ENCODE measurements at regions not wholly inside any gene's neighbourhood (a gene's known extent, or its start where the extent isn't known, plus 50 kb on each side); places are given as distances from the start of the nearest gene placed in this dataset.

DNA sequence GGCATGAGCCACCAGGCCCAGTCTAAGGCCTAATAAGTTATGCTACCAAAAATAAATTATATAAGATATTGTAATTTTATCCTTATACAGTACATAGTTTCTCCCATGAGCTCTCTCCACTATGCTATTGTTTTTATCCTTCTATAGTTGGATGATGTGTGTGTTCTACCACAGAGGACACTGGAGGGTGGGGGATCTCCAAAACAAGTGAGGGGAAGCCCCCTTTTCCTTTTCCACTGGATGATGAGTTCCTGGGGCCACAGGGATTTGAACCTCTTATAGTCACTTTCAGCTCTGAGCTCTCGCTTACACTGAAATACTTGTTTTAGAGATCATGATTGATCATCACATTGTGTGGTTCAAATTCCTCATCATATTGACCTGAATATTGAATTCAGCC, 77.6 kb upstream of the VAV3 start:
- Histone ChIP-seq H3K4me1 (no peaks in the 10 kb centered on the region), H3K27ac (no peak overlapping the region), H3K4me2 (no peak overlapping the region), H3K4me3 (no peak overlapping the region), H3K9me3 (no peaks in the 10 kb centered on the region)
- FAIRE-seq (no peak), ATAC-seq (no peak), DNase-seq (ENCODE audit: low read depth in 1 of 2, low spot score in 1 of 2) (no peak)
- ChIA-PET POLR2A (no interaction called here), CTCF (no interaction called here)
- TF ChIP-seq, protein P1, sequence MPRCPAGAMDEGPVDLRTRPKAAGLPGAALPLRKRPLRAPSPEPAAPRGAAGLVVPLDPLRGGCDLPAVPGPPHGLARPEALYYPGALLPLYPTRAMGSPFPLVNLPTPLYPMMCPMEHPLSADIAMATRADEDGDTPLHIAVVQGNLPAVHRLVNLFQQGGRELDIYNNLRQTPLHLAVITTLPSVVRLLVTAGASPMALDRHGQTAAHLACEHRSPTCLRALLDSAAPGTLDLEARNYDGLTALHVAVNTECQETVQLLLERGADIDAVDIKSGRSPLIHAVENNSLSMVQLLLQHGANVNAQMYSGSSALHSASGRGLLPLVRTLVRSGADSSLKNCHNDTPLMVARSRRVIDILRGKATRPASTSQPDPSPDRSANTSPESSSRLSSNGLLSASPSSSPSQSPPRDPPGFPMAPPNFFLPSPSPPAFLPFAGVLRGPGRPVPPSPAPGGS (IDR thresholded peaks at IDR 0.05): no peak
- TF ChIP-seq, protein P2, sequence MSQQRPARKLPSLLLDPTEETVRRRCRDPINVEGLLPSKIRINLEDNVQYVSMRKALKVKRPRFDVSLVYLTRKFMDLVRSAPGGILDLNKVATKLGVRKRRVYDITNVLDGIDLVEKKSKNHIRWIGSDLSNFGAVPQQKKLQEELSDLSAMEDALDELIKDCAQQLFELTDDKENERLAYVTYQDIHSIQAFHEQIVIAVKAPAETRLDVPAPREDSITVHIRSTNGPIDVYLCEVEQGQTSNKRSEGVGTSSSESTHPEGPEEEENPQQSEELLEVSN (IDR thresholded peaks at IDR 0.05; ENCODE audit: borderline replicate concordance, low read depth): no peak
- 47% methylated on average over 1 of the region's 1 CpG for WGBS (ENCODE audit: missing lambda C conversion rate)

DNA sequence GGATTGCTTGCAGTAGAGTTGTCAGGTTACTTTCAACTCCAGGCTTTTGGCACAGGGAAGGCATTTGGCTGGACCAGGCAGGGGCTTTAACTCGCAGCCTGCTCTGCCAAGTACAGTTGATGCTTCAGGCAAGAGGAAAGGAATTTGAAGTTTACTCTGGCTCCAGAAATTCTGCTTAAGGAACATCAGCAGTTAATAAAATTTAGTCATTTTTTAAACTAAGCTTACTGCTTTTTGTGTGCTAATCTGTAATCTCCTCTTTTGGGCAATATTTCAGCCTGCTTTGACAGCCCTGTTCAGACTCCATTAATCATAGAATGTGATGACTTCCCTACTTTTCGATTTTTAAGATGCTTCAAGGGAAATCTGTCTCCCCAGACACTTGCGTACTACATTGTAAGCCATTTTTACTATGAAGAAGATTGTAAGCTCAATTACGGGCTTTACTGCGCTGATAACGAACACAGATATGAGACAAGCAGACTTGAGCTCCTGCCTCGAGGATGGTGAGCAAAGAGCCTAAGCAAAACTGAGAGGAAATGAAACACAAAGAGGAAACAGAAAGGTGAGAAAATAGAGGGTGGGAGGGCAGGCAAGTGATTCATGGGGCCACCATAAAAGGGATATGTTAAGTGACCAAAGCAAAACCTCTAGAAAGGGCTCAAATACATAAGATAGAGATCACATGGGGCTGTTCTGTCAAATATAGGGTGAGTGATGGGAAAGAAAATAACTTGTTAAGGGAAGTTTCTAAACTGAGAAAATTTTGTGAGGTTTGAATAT, 76.6 kb upstream of the VAV3 start:
- WGBS (ENCODE audit: missing lambda C conversion rate): 63% methylated on average over 6 of the region's 7 CpGs
- Histone ChIP-seq H3K27ac (no peak overlapping the region), H3K4me3 (no peak overlapping the region), H3K4me2 (no peak overlapping the region), H3K9me3 (no peaks in the 10 kb centered on the region), H3K4me1 (no peaks in the 10 kb centered on the region)
- ATAC-seq (no peak), DNase-seq (ENCODE audit: low read depth in 1 of 2, low spot score in 1 of 2) (no peak), FAIRE-seq (no peak)
- POLR2A ChIA-PET: no interaction called here
- no peak for TF ChIP-seq PHF8 (IDR thresholded peaks at IDR 0.05; ENCODE audit: borderline replicate concordance, low read depth)
- TF ChIP-seq, protein P3, sequence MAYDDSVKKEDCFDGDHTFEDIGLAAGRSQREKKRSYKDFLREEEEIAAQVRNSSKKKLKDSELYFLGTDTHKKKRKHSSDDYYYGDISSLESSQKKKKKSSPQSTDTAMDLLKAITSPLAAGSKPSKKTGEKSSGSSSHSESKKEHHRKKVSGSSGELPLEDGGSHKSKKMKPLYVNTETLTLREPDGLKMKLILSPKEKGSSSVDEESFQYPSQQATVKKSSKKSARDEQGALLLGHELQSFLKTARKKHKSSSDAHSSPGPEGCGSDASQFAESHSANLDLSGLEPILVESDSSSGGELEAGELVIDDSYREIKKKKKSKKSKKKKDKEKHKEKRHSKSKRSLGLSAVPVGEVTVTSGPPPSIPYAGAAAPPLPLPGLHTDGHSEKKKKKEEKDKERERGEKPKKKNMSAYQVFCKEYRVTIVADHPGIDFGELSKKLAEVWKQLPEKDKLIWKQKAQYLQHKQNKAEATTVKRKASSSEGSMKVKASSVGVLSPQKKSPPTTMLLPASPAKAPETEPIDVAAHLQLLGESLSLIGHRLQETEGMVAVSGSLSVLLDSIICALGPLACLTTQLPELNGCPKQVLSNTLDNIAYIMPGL (CRISPR knock-in tag; IDR thresholded peaks at IDR 0.05; ENCODE audit: borderline replicate concordance): no peak
- TF ChIP-seq MYC (IDR thresholded peaks at IDR 0.05; ENCODE audit: borderline replicate concordance, low read length): no peak
- TF ChIP-seq KDM1A (IDR thresholded peaks at IDR 0.05; ENCODE audit: low read depth): no peak
- no peak for TF ChIP-seq EHF (CRISPR knock-in tag; IDR thresholded peaks at IDR 0.05)
- TF ChIP-seq, protein P2 (IDR thresholded peaks at IDR 0.05; ENCODE audit: borderline replicate concordance, low read depth): no peak
- no peak for TF ChIP-seq FOXS1 (CRISPR knock-in tag; IDR thresholded peaks at IDR 0.05)
- TF ChIP-seq TFCP2L1 (CRISPR knock-in tag; IDR thresholded peaks at IDR 0.05): no peak
- no peak for TF ChIP-seq CBX8 (IDR thresholded peaks at IDR 0.05)
- CTCF ChIA-PET: no interaction called here

DNA sequence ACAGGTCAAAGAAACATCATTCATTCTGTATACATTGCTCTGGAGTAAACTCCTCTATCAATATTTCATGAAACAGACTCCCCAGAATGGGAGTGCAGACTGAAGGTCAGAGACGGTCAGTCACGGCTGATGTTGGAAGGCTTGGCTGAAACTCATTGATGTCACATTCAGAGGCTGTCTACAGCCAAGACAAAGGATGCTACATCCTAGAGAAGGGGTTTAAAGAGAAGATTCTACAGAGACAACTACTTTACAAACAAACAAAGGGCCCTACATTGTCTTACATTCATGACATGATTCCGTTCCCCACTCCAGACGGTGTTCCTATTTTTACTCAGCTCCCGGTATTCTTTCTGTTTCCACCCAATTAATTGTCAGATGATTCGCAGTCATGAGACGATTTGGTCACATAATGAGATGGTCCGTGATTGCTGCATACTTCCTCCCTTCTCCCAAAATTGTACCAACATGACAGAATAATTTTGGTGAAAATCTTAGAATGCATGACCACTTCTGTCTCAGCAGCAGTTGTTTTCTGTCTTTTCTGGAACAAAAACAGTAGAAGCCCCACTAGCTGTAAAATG, 73.8 kb upstream of the VAV3 start:
- ChIA-PET POLR2A (no interaction called here), CTCF (no interaction called here)
- H3K9me3 ChIP-seq: no peaks in the 10 kb centered on the region
- FAIRE-seq (no peak), DNase-seq (ENCODE audit: low read depth in 1 of 2, low spot score in 1 of 2) (no peak), ATAC-seq (no peak)
- H3K27ac ChIP-seq: no peak overlapping the region
- no peaks in the 10 kb centered on the region for H3K4me1 ChIP-seq
- no peak overlapping the region for H3K4me2 ChIP-seq
- TF ChIP-seq, protein P4, sequence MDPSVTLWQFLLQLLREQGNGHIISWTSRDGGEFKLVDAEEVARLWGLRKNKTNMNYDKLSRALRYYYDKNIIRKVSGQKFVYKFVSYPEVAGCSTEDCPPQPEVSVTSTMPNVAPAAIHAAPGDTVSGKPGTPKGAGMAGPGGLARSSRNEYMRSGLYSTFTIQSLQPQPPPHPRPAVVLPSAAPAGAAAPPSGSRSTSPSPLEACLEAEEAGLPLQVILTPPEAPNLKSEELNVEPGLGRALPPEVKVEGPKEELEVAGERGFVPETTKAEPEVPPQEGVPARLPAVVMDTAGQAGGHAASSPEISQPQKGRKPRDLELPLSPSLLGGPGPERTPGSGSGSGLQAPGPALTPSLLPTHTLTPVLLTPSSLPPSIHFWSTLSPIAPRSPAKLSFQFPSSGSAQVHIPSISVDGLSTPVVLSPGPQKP (IDR thresholded peaks at IDR 0.05; ENCODE audit: low read depth, low read length): no peak
- TF ChIP-seq SREBF2 (IDR thresholded peaks at IDR 0.05) (no peak), SMC3 (IDR thresholded peaks at IDR 0.05) (no peak), JUN (IDR thresholded peaks at IDR 0.05) (no peak), MAFK (IDR thresholded peaks at IDR 0.05; ENCODE audit: partially characterized antibody) (no peak), ZNF302 (CRISPR knock-in tag; IDR thresholded peaks at IDR 0.05) (no peak), MYC (IDR thresholded peaks at IDR 0.05; ENCODE audit: borderline replicate concordance, low read length) (no peak), NPAS2 (CRISPR knock-in tag; IDR thresholded peaks at IDR 0.05; ENCODE audit: borderline replicate concordance) (no peak), EHMT2 (IDR thresholded peaks at IDR 0.05; ENCODE audit: low read depth) (no peak)
- TF ChIP-seq, protein P5, sequence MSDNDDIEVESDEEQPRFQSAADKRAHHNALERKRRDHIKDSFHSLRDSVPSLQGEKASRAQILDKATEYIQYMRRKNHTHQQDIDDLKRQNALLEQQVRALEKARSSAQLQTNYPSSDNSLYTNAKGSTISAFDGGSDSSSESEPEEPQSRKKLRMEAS (IDR thresholded peaks at IDR 0.05): no peak
- 39% methylated on average over 8 of the region's 8 CpGs for WGBS (ENCODE audit: missing lambda C conversion rate)
- no peak overlapping the region for H3K4me3 ChIP-seq
